Adipocyte (in vitro differentiated cells): ENCODE measurements at regions not wholly inside any gene's neighbourhood (a gene's known extent, or its start where the extent isn't known, plus 50 kb on each side); places are given as distances from the start of the nearest gene placed in this dataset.
"Not testable (repeated sequence)": the region's sequence is repeated elsewhere in the genome, so short reads cannot be mapped to it uniquely, and the experiment has no call there.

Experiments used
- DNase-seq: peaks from one replicate; pipeline ENCODE4 v3.0.0-alpha.2; 2015; ENCODE audit warnings: low read depth
- H3K27me3 ChIP-seq: replicated peaks from 2 replicates; pipeline ENCODE4 v1.7.0; 2013; ENCODE audit warnings: mild to moderate bottlenecking, low read length, moderate library complexity; ENCODE audit not compliant: control insufficient read depth, insufficient read depth
- H3K36me3 ChIP-seq: 2 replicates; pipeline ENCODE4 v1.7.0; 2013; ENCODE audit warnings: low read length, mild to moderate bottlenecking, moderate library complexity; ENCODE audit not compliant: control insufficient read depth, insufficient read depth, severe bottlenecking
- H3K4me1 ChIP-seq: 2 replicates; pipeline ENCODE4 v1.7.0; 2013; ENCODE audit warnings: mild to moderate bottlenecking, low read length, moderate library complexity; ENCODE audit not compliant: control insufficient read depth, insufficient read depth
- H3K4me3 ChIP-seq: 2 replicates; pipeline ENCODE4 v1.7.0; 2013; ENCODE audit warnings: mild to moderate bottlenecking, low read length, moderate library complexity
- H3K9ac ChIP-seq: 2 replicates; pipeline ENCODE4 v1.7.0; 2013; ENCODE audit warnings: mild to moderate bottlenecking, low read length, moderate library complexity
- H3K9me3 ChIP-seq: 2 replicates; pipeline ENCODE4 v1.7.0; 2013; ENCODE audit warnings: mild to moderate bottlenecking, low read length, moderate library complexity; ENCODE audit not compliant: control insufficient read depth

DNA sequence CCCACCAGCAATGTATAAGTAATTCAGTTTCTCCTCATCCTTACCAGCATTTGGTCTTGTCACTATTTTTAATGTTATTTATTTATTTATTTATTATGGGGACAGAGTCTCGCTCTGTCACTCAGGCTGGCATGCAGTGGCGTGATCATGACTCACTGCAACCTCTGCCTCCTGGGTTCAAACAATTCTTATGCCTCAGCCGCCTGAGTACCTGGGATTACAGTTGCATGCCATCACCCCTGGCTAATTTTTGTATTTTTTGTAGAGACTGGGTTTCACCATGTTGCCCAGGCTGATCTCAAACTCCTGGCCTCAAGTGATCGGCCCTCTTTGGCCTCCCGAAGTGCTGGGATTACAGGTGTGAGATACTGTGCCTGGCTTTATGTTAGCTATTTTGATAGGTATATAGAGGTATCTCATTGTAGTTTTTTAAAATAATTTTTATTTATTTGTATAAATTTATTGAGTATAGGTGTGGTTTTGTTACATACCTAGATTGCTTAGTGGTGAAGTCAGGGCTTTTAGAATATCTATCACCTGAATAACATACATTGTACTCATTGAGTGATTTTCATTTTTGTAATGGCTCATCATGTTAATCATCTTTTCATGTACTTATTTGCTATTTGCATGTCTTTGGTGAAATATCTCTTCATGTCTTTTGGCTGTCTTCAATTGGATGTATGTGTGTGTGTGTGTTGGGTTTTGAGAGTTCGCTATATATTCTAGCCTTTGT lies 53.3 kb downstream of the TANC2 start:
- Histone ChIP-seq H3K36me3 (no peaks in the 10 kb centered on the region), H3K9me3 (no peaks in the 10 kb centered on the region), H3K9ac (no peak overlapping the region), H3K27me3 (no peaks in the 10 kb centered on the region), H3K4me3 (no peak overlapping the region), H3K4me1 (peaks cover 3% of the 10 kb centered on the region)
- no peak for DNase-seq

DNA sequence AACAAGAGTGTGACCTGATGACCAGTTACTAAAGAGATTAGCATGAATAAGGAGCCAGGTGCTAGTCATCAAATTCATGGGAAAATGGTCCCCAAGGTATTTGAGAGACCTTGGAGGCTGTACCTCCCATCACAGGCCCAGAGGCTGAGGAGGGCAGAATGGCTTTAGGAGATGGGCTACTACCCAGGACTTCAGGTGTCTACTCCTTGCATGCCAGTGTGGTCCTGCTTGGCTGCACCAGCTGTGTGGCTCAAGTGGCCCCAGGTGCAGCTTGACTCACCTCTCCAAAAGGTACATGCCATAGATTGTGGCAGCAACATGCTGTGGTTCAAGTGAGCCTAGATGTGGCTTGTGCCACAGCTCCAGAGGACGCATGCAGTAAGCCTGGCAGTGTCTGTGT lies 56.5 kb downstream of the TANC2 start:
- DNase-seq = no peak
- Histone ChIP-seq H3K4me3 (no peak overlapping the region), H3K9ac (no peak overlapping the region), H3K36me3 (no peaks in the 10 kb centered on the region), H3K27me3 (no peaks in the 10 kb centered on the region), H3K9me3 (no peaks in the 10 kb centered on the region), H3K4me1 (peaks cover 14% of the 10 kb centered on the region)

DNA sequence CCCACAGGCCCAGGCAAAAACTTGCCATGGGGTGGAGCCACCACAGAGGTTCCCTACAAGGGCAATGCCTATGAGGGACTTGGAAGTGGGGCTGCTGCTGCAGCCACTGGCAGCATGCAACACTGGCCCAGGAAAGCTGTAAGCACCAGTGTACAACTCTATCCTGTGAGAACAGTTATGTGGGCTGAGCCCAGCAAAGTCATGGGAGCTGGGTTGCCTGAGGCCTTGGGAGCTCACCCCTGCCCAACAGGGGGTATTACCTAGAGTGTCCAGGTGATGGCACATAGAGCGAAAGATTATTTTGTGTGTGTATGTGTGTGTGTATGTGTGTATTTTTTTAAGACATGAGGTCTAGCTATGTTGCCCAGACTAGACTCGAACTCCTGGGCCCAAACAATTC lies 57.0 kb downstream of the TANC2 start:
- H3K27me3 ChIP-seq = no peaks in the 10 kb centered on the region
- H3K36me3 ChIP-seq = no peaks in the 10 kb centered on the region
- no peak overlapping the region for H3K9ac ChIP-seq
- no peak overlapping the region for H3K4me3 ChIP-seq
- no peaks in the 10 kb centered on the region for H3K9me3 ChIP-seq
- no peak for DNase-seq
- H3K4me1 ChIP-seq = peaks cover 14% of the 10 kb centered on the region

DNA sequence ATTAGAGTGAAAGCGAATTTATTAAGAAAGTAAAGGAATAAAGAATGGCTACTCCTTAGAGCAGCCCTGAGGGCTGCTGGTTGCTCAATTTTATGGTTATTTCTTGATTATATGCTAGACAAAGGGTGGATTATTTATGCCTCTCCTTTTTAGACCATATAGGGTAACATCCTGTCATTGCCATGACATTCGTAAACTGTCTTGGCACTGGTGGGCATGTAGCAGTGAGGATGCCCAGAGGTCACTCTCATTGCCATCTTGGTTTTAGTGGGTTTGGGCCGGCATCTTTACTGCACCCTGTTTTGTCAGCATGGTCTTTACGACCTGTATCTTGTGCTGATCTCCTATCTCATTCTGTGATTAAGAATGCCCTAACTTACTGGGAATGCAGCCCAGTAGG lies 58.2 kb downstream of the TANC2 start:
- no peaks in the 10 kb centered on the region for H3K27me3 ChIP-seq
- H3K9me3 ChIP-seq = no peaks in the 10 kb centered on the region
- no peak for DNase-seq
- no peak overlapping the region for H3K9ac ChIP-seq
- peaks cover 14% of the 10 kb centered on the region for H3K4me1 ChIP-seq
- no peak overlapping the region for H3K4me3 ChIP-seq
- no peaks in the 10 kb centered on the region for H3K36me3 ChIP-seq

DNA sequence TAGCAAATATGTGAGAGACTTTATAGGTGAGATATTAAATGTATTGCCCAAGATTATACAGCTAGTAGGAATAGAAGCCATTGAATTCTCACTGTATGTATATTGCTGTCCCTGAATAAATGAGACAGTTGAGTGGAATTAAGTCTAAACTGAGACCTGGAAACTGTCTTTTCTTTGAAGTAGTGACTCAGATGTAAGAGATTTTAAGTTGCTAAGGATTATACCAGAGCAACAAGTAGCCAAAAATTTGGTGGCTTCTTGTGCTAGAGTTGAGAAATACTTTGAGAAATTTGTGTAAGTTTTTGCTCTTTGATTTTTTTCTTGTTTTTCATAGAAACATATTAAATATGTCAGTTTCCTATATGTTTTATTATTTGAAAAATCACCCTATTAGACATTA lies 58.7 kb downstream of the TANC2 start:
- Histone ChIP-seq H3K4me1 (peaks cover 16% of the 10 kb centered on the region), H3K4me3 (no peak overlapping the region), H3K36me3 (no peaks in the 10 kb centered on the region), H3K9ac (no peak overlapping the region), H3K9me3 (no peaks in the 10 kb centered on the region), H3K27me3 (no peaks in the 10 kb centered on the region)
- peak; percentile 46 for DNase-seq

DNA sequence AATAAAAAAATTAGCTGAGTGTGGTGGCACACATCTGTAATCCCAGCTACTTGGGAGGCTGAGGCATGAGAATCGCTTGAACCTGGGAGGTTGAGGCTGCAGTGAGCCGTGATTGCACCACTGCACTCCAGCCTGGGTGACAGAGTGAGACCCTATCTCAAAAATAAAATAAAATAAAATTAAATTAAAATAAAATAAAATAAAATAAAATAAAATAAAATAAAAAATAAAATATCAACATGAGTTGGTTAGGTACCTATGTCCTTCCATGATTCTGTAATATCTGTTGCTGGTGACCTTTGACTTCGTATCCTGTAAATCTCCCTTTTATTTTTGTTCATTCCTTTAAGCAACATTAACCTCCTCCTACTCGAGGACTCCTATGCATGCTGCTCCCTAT lies 59.6 kb downstream of the TANC2 start:
- not testable (repeated sequence) for H3K4me3 ChIP-seq, H3K36me3 ChIP-seq, H3K9ac ChIP-seq, DNase-seq, H3K27me3 ChIP-seq, H3K9me3 ChIP-seq
- peaks cover 20% of the 10 kb centered on the region for H3K4me1 ChIP-seq

DNA sequence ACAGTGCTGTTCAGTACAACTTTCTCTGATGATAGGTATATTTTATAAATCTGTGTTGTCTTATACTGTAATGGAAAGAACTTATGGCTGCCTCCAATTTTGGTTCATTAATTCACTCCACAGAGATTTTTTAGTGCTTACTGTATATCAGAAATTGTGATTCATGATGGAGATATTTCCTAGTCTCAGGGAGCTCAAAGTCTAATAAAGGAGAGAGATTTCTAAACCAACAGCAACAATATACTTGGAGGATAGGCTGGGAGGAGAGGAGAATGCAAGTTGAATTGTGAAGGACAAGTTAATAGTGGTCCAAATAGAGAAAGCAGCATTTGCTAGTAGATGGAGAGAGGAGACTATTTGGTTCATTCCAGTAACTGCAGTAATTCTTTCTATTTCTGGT lies 63.5 kb downstream of the TANC2 start:
- Histone ChIP-seq H3K36me3 (no peaks in the 10 kb centered on the region), H3K9me3 (no peaks in the 10 kb centered on the region), H3K4me3 (no peak overlapping the region), H3K4me1 (peaks cover 15% of the 10 kb centered on the region), H3K9ac (no peak overlapping the region), H3K27me3 (no peaks in the 10 kb centered on the region)
- DNase-seq = peak; percentile 41

DNA sequence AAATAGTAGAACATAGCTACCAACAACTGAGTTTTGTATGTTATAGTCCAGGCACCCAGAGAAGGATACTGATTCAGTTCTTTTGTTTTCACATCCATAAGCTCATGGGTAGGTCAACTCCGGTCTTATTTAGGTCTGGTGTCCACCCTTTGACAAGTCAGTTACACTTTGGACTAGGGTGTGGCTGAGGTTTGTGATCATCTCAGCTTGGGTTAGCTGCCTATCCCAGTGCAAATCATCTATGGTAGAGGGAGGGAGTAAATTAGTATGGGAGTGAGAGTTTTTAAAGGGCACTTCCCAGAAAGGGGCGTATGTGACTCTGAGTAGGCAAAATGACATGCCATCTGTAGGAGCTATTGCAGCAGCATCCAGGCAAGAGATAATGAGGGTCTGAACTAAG lies 66.1 kb downstream of the TANC2 start:
- Histone ChIP-seq H3K4me3 (no peak overlapping the region), H3K9ac (no peak overlapping the region), H3K4me1 (peaks cover 18% of the 10 kb centered on the region), H3K9me3 (no peaks in the 10 kb centered on the region), H3K27me3 (no peaks in the 10 kb centered on the region), H3K36me3 (no peaks in the 10 kb centered on the region)
- DNase-seq = no peak

DNA sequence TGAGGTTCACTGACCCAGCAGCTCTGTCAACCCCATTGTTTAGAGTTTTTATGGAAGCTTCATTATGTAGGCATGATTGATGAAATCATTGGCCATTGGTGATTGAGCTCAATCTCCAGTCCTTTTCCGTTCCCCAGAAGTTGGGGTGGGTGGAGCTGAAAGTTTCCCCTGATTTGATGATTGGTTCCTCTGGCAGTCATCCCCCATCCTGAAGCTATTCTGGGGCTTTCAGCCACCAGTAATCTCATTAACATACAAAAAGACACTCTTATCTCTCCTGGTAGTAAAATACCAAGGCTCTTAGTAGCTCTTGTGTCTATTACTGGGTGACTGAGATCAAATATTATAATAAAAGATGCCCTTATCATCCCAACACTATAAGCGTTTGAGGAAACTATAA lies 67.1 kb downstream of the TANC2 start:
- no peak overlapping the region for H3K9ac ChIP-seq
- H3K4me3 ChIP-seq = no peak overlapping the region

DNA sequence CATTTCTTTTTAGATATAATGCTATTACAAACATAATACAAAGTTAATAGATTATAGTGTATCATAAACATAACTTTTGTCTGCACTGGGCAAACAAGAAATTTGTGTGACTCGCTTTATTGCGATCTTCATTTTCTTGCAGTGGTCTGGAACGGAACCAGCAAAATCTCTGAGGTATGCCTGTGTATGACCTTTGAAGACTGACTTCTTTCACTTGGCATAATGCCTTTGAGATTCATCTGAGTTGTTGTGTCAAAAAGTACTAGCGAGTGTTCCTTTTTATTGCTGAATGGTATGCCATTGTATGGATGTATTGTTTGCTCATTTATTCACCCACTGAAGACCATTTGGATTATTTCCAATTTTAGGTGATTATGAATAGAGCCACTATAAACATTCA lies 69.2 kb downstream of the TANC2 start:
- Histone ChIP-seq H3K27me3 (no peaks in the 10 kb centered on the region), H3K4me3 (no peak overlapping the region), H3K36me3 (no peaks in the 10 kb centered on the region), H3K9me3 (no peaks in the 10 kb centered on the region), H3K4me1 (peaks cover 22% of the 10 kb centered on the region), H3K9ac (no peak overlapping the region)
- DNase-seq = no peak

More for the DNA sequence above, 67.1 kb downstream of the TANC2 start:
- DNase-seq = no peak
- Histone ChIP-seq H3K9me3 (no peaks in the 10 kb centered on the region), H3K4me1 (peaks cover 18% of the 10 kb centered on the region), H3K27me3 (no peaks in the 10 kb centered on the region), H3K36me3 (no peaks in the 10 kb centered on the region)

DNA sequence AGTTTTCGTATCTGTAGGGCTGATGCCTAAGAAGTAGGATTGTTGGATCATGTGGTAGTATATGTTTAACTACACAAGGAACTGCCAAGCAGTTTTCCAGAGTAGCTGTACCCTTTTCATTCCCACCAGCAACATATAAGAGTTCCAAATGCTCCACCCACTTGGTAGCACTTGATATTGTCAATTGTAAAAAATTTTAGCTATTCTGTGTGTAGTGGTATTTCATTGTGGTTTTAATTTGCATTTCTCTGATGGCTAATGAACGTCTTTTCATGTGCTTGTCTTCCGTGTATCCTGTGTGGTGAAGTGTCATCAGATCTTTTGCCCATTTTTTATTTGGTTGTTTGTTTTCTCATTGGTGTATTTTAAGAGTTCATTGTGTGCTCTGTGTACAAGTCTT lies 69.7 kb downstream of the TANC2 start:
- no peaks in the 10 kb centered on the region for H3K36me3 ChIP-seq
- no peaks in the 10 kb centered on the region for H3K27me3 ChIP-seq
- no peak overlapping the region for H3K4me3 ChIP-seq
- H3K4me1 ChIP-seq = peaks cover 27% of the 10 kb centered on the region
- DNase-seq = no peak
- H3K9me3 ChIP-seq = no peaks in the 10 kb centered on the region
- no peak overlapping the region for H3K9ac ChIP-seq

DNA sequence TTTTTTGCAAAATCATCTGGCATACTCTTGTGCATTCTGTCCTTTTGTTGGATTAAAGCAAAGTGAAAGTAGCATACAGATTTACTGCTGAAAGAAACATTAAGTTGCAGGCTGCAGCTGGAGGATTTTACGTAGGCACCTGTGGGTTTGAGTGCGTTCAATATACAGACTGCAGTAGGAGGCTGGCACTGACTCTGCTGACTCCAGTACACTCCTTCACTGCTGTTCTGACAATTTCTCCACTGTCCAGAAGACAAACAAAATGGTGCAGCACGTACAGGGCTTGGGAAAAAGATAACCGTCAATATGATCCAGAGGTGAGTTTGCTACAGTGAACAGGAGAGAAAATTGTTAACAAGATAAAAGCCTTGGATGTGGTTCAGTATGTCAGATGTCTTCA lies 73.3 kb downstream of the TANC2 start:
- no peak overlapping the region for H3K9ac ChIP-seq
- H3K9me3 ChIP-seq = no peaks in the 10 kb centered on the region
- no peaks in the 10 kb centered on the region for H3K36me3 ChIP-seq
- H3K4me3 ChIP-seq = no peak overlapping the region
- peaks cover 30% of the 10 kb centered on the region for H3K4me1 ChIP-seq
- no peak for DNase-seq
- no peaks in the 10 kb centered on the region for H3K27me3 ChIP-seq
